B cell (primary cell): ENCODE measurements at regions not wholly inside any gene's neighbourhood (a gene's known extent, or its start where the extent isn't known, plus 50 kb on each side); places are given as distances from the start of the nearest gene placed in this dataset.

Source experiments
- ATAC-seq: fragments of 200-7000 bp; cut with Tn5 transposase; one replicate; pipeline ENCODE4 v1.10.0; 2021; ENCODE audit warnings: low read depth, mild to moderate bottlenecking, moderate number of reproducible peaks, moderate library complexity
- CTCF ChIA-PET: fragments of 350-600 bp; sonication (Branson Sonifier 250); formaldehyde crosslinking; loops from one replicate; lab custom pipeline; 2021; ENCODE audit warnings: antibody characterized with exemption, inconsistent platforms; lab: Charles Lee
- POLR2A ChIA-PET: fragments of 350-600 bp; sonication (Branson Sonifier 250); formaldehyde crosslinking; loops from one replicate; lab custom pipeline; 2021; ENCODE audit warnings: antibody characterized with exemption; lab: Charles Lee
- DNase-seq: peaks from one replicate; pipeline ENCODE4 v3.0.0; 2013
- H2AFZ ChIP-seq: 2 replicates; pipeline ENCODE4 v1.6.1; 2012; ENCODE audit warnings: mild to moderate bottlenecking, low read depth, low read length; ENCODE audit not compliant: insufficient read depth, poor library complexity, severe bottlenecking
- H3K27ac ChIP-seq, 2 donors: 1 replicate in 1 of 2; 2 replicates in 1 of 2; pipeline ENCODE4 v1.5.1; 2012 to 2013; ENCODE audit warnings: low read length in 2 of 2, mild to moderate bottlenecking in 2 of 2, moderate library complexity in 1 of 2
- H3K27me3 ChIP-seq, 4 experiments: fragments of 200-600 bp in 1 of 4; sonication (generic) in 1 of 4; replicated peaks in 1 of 4; 1 replicate in 2 of 4; 2 replicates in 2 of 4; pipeline versions ENCODE4 v1.6.1 to v1.7.0; 2013 to 2016; ENCODE audit warnings: low read length in 3 of 4, mild to moderate bottlenecking in 2 of 4, mixed read lengths in 1 of 4, moderate library complexity in 1 of 4; ENCODE audit not compliant: insufficient read depth in 4 of 4, control insufficient read depth in 3 of 4; ENCODE audit errors: control extremely low read depth in 1 of 4
- H3K36me3 ChIP-seq, 2 experiments: replicated peaks in 1 of 2; 1 replicate in 1 of 2; 2 replicates in 1 of 2; pipeline versions ENCODE4 v1.6.1 to v1.7.1; 2013; ENCODE audit warnings: low read length in 1 of 2; ENCODE audit not compliant: insufficient read depth in 2 of 2, control insufficient read depth in 1 of 2; ENCODE audit errors: control extremely low read depth in 1 of 2, extremely low read depth in 1 of 2
- H3K4me1 ChIP-seq, 2 donors: fragments of 200-600 bp in 1 of 2; sonication (generic) in 1 of 2; 1 replicate in 1 of 2; 2 replicates in 1 of 2; pipeline versions ENCODE4 v1.5.1 to v1.6.1; 2013 to 2017; ENCODE audit warnings: low read length in 2 of 2; ENCODE audit not compliant: control insufficient read depth in 2 of 2, insufficient read depth in 2 of 2
- H3K4me2 ChIP-seq: replicated peaks from 2 replicates; pipeline ENCODE3; 2012; ENCODE audit warnings: mild to moderate bottlenecking, low read depth, low read length; ENCODE audit not compliant: poor library complexity, severe bottlenecking
- H3K4me3 ChIP-seq, 5 experiments: fragments of 200-600 bp in 1 of 5; sonication (generic) in 1 of 5; 1 replicate in 3 of 5; 2 replicates in 2 of 5; pipeline versions ENCODE4 v1.5.1 to v1.7.0; 2011 to 2016; ENCODE audit warnings: low read length in 4 of 5, mild to moderate bottlenecking in 4 of 5, low read depth in 2 of 5, control low read depth in 1 of 5, moderate library complexity in 1 of 5; ENCODE audit not compliant: insufficient read depth in 1 of 5; ENCODE audit errors: control extremely low read depth in 1 of 5, extremely low read depth in 1 of 5
- H3K79me2 ChIP-seq: fragments of 200-600 bp; sonication (generic); one replicate; pipeline ENCODE4 v1.6.0; 2016; ENCODE audit warnings: low read length; ENCODE audit not compliant: control insufficient read depth, insufficient read depth
- H3K9ac ChIP-seq: fragments of 200-600 bp; sonication (generic); 2 replicates; pipeline ENCODE4 v1.6.1; 2017; ENCODE audit warnings: mild to moderate bottlenecking, low read length, moderate library complexity
- H3K9me3 ChIP-seq, 3 donors: one replicate each; pipeline versions ENCODE4 v1.6.1 to v1.7.1; 2013; ENCODE audit warnings: low read length in 2 of 3; ENCODE audit not compliant: control insufficient read depth in 2 of 3, insufficient read depth in 1 of 3; ENCODE audit errors: control extremely low read depth in 1 of 3
- H4K20me1 ChIP-seq: 2 replicates; pipeline ENCODE4 v1.6.0; 2012; ENCODE audit warnings: mild to moderate bottlenecking, low read length; ENCODE audit not compliant: insufficient read depth, control insufficient read depth, poor library complexity, severe bottlenecking
- H3K27ac Mint-ChIP-seq: one replicate; pipeline ENCODE4 v1.8.0; 2021; ENCODE audit warnings: mixed read lengths
- H3K27me3 Mint-ChIP-seq: one replicate; pipeline ENCODE4 v1.8.0; 2021; ENCODE audit warnings: mixed read lengths
- H3K4me1 Mint-ChIP-seq: one replicate; pipeline ENCODE4 v1.8.0; 2021; ENCODE audit warnings: mixed read lengths
- H3K4me3 Mint-ChIP-seq: one replicate; pipeline ENCODE4 v1.8.0; 2021; ENCODE audit warnings: mixed read lengths
- H3K9me3 Mint-ChIP-seq: one replicate; pipeline ENCODE4 v1.8.0; 2022; ENCODE audit warnings: mixed read lengths; ENCODE audit not compliant: insufficient read depth
- EZH2 ChIP-seq: IDR thresholded peaks from 2 replicates; pipeline ENCODE4 v1.6.1; 2012; ENCODE audit warnings: borderline replicate concordance, low read depth, mild to moderate bottlenecking, moderate library complexity, low read length; ENCODE audit not compliant: insufficient read depth, poor library complexity, severe bottlenecking
- WGBS: methylation state at CpG from one replicate; pipeline ENCODE4 v1.1.5; 2013; ENCODE audit warnings: missing lambda C conversion rate; ENCODE audit not compliant: insufficient coverage; 5-methylcytosine and 5-hydroxymethylcytosine counted together
- intact Hi-C: fragments of 100-400 bp; cut with micrococcal nuclease; formaldehyde crosslinking; loops from one replicate; pipeline ENCODE4 v1.10.0; 2022
- TF ChIP-seq, protein P1 (sequence below): fragments of 200-600 bp; IDR thresholded peaks from one replicate; pipeline ENCODE4 v1.8.0; 2022; ENCODE audit warnings: antibody characterized with exemption, mild to moderate bottlenecking

DNA sequence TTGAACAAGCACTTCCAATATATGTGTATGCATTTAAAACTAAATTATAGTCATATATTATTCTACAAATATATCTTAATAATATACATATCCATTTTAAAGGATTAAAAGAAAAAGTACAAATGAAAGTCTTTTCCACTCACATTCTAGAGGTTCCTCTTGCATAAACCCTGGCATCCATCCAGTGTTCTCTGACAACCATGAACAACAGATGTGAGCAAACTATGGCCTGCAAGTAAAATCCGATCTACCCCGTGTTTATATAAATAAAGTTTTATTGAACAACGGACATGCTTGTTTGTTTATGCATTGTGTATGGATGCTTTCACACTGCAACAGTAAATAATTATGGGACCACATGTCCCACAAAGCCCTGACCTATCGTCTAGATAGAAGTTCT lies 1122.3 kb downstream of the EPHA7 start:
- Histone ChIP-seq H4K20me1 (no peaks in the 10 kb centered on the region), H3K27ac (no peak overlapping the region), H3K79me2 (no peaks in the 10 kb centered on the region), H3K9ac (no peak overlapping the region), H3K4me1 (no peaks in the 10 kb centered on the region), H3K36me3 (no peaks in the 10 kb centered on the region), H2AFZ (no peak overlapping the region), H3K27me3 (no peaks in the 10 kb centered on the region), H3K9me3 (no peaks in the 10 kb centered on the region), H3K4me3 (no peak overlapping the region), H3K4me2 (no peak overlapping the region)
- Mint-ChIP-seq H3K4me3 (no peak overlapping the region), H3K4me1 (no peaks in the 10 kb centered on the region), H3K27ac (no peak overlapping the region), H3K27me3 (no peaks in the 10 kb centered on the region), H3K9me3 (no peaks in the 10 kb centered on the region)
- TF ChIP-seq EZH2: no peak
- TF ChIP-seq, protein P1, sequence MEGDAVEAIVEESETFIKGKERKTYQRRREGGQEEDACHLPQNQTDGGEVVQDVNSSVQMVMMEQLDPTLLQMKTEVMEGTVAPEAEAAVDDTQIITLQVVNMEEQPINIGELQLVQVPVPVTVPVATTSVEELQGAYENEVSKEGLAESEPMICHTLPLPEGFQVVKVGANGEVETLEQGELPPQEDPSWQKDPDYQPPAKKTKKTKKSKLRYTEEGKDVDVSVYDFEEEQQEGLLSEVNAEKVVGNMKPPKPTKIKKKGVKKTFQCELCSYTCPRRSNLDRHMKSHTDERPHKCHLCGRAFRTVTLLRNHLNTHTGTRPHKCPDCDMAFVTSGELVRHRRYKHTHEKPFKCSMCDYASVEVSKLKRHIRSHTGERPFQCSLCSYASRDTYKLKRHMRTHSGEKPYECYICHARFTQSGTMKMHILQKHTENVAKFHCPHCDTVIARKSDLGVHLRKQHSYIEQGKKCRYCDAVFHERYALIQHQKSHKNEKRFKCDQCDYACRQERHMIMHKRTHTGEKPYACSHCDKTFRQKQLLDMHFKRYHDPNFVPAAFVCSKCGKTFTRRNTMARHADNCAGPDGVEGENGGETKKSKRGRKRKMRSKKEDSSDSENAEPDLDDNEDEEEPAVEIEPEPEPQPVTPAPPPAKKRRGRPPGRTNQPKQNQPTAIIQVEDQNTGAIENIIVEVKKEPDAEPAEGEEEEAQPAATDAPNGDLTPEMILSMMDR: no peak
- CTCF ChIA-PET: no interaction called here
- intact Hi-C loops: no loop called here
- WGBS: no CpG with 5 or more reads among the region's 4 CpGs
- POLR2A ChIA-PET: no interaction called here
- ATAC-seq (no peak), DNase-seq (no peak)

DNA sequence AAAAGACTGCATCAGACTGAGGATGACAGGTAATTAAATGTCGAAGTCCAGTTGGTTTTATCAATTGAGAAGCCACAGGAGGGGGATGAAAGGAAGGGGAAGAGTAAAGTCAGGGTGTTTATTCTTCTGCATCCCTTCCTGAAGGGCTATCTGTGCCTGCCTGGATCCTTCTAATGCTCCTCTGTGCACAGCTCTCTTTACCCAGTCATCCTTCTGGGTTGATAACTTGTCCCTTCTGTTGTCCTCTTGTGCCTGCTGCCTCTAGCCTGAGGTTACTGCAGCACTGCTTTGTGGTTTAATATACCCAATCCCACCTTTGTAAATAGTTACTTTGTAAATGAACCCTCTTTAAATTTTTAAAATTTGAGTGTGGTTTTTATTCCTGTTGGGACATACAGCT lies 1127.3 kb downstream of the EPHA7 start:
- Histone ChIP-seq H3K4me3 (no peak overlapping the region), H3K36me3 (no peaks in the 10 kb centered on the region), H3K4me1 (no peaks in the 10 kb centered on the region), H3K27me3 (no peaks in the 10 kb centered on the region), H4K20me1 (no peaks in the 10 kb centered on the region), H2AFZ (no peak overlapping the region), H3K79me2 (no peaks in the 10 kb centered on the region), H3K9ac (no peak overlapping the region), H3K9me3 (no peaks in the 10 kb centered on the region), H3K27ac (no peak overlapping the region), H3K4me2 (no peak overlapping the region)
- ChIA-PET CTCF (no interaction called here), POLR2A (no interaction called here)
- no peaks in the 10 kb centered on the region for H3K9me3 Mint-ChIP-seq
- intact Hi-C loops: no loop called here
- no peaks in the 10 kb centered on the region for H3K27me3 Mint-ChIP-seq
- no peak overlapping the region for H3K27ac Mint-ChIP-seq
- DNase-seq (no peak), ATAC-seq (no peak)
- 44% methylated on average over 1 of the region's 1 CpG for WGBS
- no peak overlapping the region for H3K4me3 Mint-ChIP-seq
- TF ChIP-seq, protein P1: no peak
- TF ChIP-seq EZH2: no peak
- H3K4me1 Mint-ChIP-seq: no peaks in the 10 kb centered on the region
